Mesothelial cell of epicardium (in vitro differentiated cells): ENCODE measurements at regions not wholly inside any gene's neighbourhood (a gene's known extent, or its start where the extent isn't known, plus 50 kb on each side); places are given as distances from the start of the nearest gene placed in this dataset.

Source experiments
- DNase-seq, 2 experiments: peaks; one replicate each; pipeline ENCODE4 v3.0.0; 2021; ENCODE audit warnings: low spot score in 2 of 2; ENCODE audit not compliant: unreplicated experiment in 2 of 2
- H3K27ac Mint-ChIP-seq: 2 replicates; pipeline ENCODE4 v1.8.0; 2021; ENCODE audit warnings: mixed read lengths
- H3K27me3 Mint-ChIP-seq: 2 replicates; pipeline ENCODE4 v1.8.0; 2021; ENCODE audit warnings: low read depth, mixed read lengths
- H3K36me3 Mint-ChIP-seq: 2 replicates; pipeline ENCODE4 v1.8.0; 2021; ENCODE audit warnings: mixed read lengths
- H3K4me1 Mint-ChIP-seq: 2 replicates; pipeline ENCODE4 v1.8.0; 2021; ENCODE audit warnings: mixed read lengths
- H3K4me3 Mint-ChIP-seq: 2 replicates; pipeline ENCODE4 v1.8.0; 2021; ENCODE audit warnings: mild to moderate bottlenecking, moderate library complexity, mixed read lengths
- H3K9me3 Mint-ChIP-seq: 2 replicates; pipeline ENCODE4 v1.8.0; 2021; ENCODE audit warnings: mixed read lengths
- TF ChIP-seq, protein P1 (sequence below): fragments of 200-600 bp; sonication (generic); IDR thresholded peaks from one replicate; pipeline ENCODE4 v1.5.0; 2021; ENCODE audit warnings: antibody characterized with exemption; ENCODE audit not compliant: unreplicated experiment

- Mint-ChIP-seq H3K4me1 (peaks cover 5% of the 10 kb centered on the region), H3K36me3 (no peaks in the 10 kb centered on the region), H3K27me3 (no peaks in the 10 kb centered on the region), H3K9me3 (peaks cover 5% of the 10 kb centered on the region), H3K27ac (no peak overlapping the region), H3K4me3 (no peak overlapping the region)
- TF ChIP-seq, protein P1, sequence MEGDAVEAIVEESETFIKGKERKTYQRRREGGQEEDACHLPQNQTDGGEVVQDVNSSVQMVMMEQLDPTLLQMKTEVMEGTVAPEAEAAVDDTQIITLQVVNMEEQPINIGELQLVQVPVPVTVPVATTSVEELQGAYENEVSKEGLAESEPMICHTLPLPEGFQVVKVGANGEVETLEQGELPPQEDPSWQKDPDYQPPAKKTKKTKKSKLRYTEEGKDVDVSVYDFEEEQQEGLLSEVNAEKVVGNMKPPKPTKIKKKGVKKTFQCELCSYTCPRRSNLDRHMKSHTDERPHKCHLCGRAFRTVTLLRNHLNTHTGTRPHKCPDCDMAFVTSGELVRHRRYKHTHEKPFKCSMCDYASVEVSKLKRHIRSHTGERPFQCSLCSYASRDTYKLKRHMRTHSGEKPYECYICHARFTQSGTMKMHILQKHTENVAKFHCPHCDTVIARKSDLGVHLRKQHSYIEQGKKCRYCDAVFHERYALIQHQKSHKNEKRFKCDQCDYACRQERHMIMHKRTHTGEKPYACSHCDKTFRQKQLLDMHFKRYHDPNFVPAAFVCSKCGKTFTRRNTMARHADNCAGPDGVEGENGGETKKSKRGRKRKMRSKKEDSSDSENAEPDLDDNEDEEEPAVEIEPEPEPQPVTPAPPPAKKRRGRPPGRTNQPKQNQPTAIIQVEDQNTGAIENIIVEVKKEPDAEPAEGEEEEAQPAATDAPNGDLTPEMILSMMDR, result no peak
- DNase-seq, result no peak
Measured at GRCh38 chr1:60903591-60903990, 178.8 kb upstream of the NFIA start.

GRCh38 chr1:60899464-60899863 is 182.9 kb upstream of the NFIA start:
- no peak for DNase-seq
- peaks cover 6% of the 10 kb centered on the region for H3K4me1 Mint-ChIP-seq
- H3K27ac Mint-ChIP-seq, result no peak overlapping the region
- H3K36me3 Mint-ChIP-seq, result no peaks in the 10 kb centered on the region
- no peaks in the 10 kb centered on the region for H3K27me3 Mint-ChIP-seq
- H3K9me3 Mint-ChIP-seq, result peaks cover 5% of the 10 kb centered on the region
- TF ChIP-seq, protein P1, result no peak
- H3K4me3 Mint-ChIP-seq, result no peak overlapping the region

DNA sequence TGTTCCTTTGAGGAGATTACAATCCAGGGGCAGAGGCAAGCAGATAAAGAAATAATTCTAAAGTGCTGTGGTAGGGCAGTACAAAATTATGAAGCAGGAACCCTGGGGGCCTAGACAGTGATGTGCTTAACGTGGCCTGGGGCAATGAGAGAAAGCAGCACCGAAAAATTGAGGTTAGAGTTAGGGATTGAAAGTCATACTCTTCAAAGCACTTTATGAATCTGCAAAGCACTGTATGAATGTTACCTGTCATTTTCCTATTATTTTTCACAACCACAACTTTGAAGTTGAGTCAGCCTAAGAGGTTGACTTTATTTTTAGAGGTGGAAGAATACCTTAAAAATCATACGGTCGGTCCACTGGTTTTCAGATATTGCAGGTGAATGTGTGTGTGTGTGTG is 183.4 kb upstream of the NFIA start:
- no peak for DNase-seq
- Mint-ChIP-seq H3K4me1 (peaks cover 4% of the 10 kb centered on the region), H3K27ac (no peak overlapping the region), H3K27me3 (no peaks in the 10 kb centered on the region), H3K9me3 (peaks cover 5% of the 10 kb centered on the region), H3K36me3 (no peaks in the 10 kb centered on the region), H3K4me3 (no peak overlapping the region)
- TF ChIP-seq, protein P1, result no peak

- no peaks in the 10 kb centered on the region for H3K36me3 Mint-ChIP-seq
- H3K27me3 Mint-ChIP-seq, result no peaks in the 10 kb centered on the region
- DNase-seq, result no peak
- peaks cover 5% of the 10 kb centered on the region for H3K9me3 Mint-ChIP-seq
- H3K27ac Mint-ChIP-seq, result no peak overlapping the region
- TF ChIP-seq, protein P1, result no peak
- no peak overlapping the region for H3K4me3 Mint-ChIP-seq
- H3K4me1 Mint-ChIP-seq, result peaks cover 5% of the 10 kb centered on the region
Measured at GRCh38 chr1:60898413-60898812, 183.9 kb upstream of the NFIA start.

GRCh38 chr1:60896701-60897363 is 185.5 kb upstream of the NFIA start:
- Mint-ChIP-seq H3K27ac (no peak overlapping the region), H3K27me3 (no peaks in the 10 kb centered on the region), H3K4me3 (no peak overlapping the region), H3K9me3 (peaks cover 5% of the 10 kb centered on the region), H3K4me1 (peaks cover 12% of the 10 kb centered on the region), H3K36me3 (no peaks in the 10 kb centered on the region)
- TF ChIP-seq, protein P1, result no peak
- no peak for DNase-seq

DNA sequence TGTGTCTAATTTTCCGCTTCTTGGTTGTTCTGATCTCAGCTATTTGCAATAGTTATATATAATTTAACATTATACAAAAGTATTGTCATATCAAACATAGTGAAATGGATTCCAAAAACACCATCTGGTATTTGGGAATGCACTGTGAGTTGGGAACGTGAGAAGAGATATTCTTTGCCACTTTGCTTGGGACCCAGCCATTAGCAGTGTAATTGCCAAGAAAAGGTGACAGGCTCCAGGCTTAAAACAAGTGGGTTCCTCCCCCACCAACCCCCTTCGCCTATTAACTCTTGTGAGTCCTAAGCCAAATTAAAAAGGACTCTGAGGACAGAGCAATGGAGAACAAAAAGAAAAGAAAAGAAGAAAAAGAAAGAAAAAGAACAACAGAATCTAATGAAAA is 186.7 kb upstream of the NFIA start:
- Mint-ChIP-seq H3K4me3 (no peak overlapping the region), H3K27me3 (no peaks in the 10 kb centered on the region), H3K9me3 (no peaks in the 10 kb centered on the region), H3K27ac (no peak overlapping the region), H3K36me3 (no peaks in the 10 kb centered on the region), H3K4me1 (peaks cover 12% of the 10 kb centered on the region)
- DNase-seq, result no peak
- TF ChIP-seq, protein P1, result no peak
